Colonic mucosa (tissue), 4 donors: ENCODE measurements at regions not wholly inside any gene's neighbourhood (a gene's known extent, or its start where the extent isn't known, plus 50 kb on each side); places are given as distances from the start of the nearest gene placed in this dataset.

Source experiments
- DNase-seq: peaks from one replicate; pipeline ENCODE4 v3.0.0-alpha.2; 2020
- H3K27ac ChIP-seq: fragments of 200-600 bp; one replicate; pipeline ENCODE4 v1.8.0; 2021
- H3K27me3 ChIP-seq: fragments of 200-600 bp; one replicate; pipeline ENCODE4 v1.8.0; 2021
- H3K36me3 ChIP-seq: fragments of 200-600 bp; one replicate; pipeline ENCODE4 v1.8.0; 2021
- H3K4me1 ChIP-seq: fragments of 200-600 bp; one replicate; pipeline ENCODE4 v1.8.0; 2021; ENCODE audit warnings: mild to moderate bottlenecking
- H3K4me3 ChIP-seq: fragments of 200-600 bp; one replicate; pipeline ENCODE4 v1.8.0; 2021
- H3K9ac ChIP-seq, 2 donors: one replicate each; pipeline ENCODE4 v1.7.0; 2013; ENCODE audit warnings: control low read depth in 2 of 2, low read depth in 2 of 2, low read length in 2 of 2
- H3K9me3 ChIP-seq: fragments of 200-600 bp; one replicate; pipeline ENCODE4 v1.8.0; 2021
- CTCF ChIP-seq: fragments of 200-600 bp; IDR thresholded peaks from one replicate; pipeline ENCODE4 v1.8.0; 2022; ENCODE audit warnings: antibody characterized with exemption, mild to moderate bottlenecking
- intact Hi-C: fragments of 100-400 bp; cut with DNase I; formaldehyde crosslinking; loops from one replicate; pipeline ENCODE4 v1.14.1; 2022
- donor health status: healthy.
- donor health status: DM: no; HTN: no; CAD: no.
- donor health status: DM: no; HTN: no; CAD: no.

GRCh38 chr9:20082406-20082805 lies 293.6 kb upstream of the SLC24A2 start:
- DNase-seq = no peak
- Histone ChIP-seq H3K36me3 (no peaks in the 10 kb centered on the region), H3K9ac (no peak overlapping the region), H3K4me3 (no peak overlapping the region), H3K9me3 (no peaks in the 10 kb centered on the region), H3K4me1 (no peaks in the 10 kb centered on the region), H3K27me3 (no peaks in the 10 kb centered on the region), H3K27ac (no peak overlapping the region)
- intact Hi-C loops = no loop called here
- no peak for TF ChIP-seq CTCF

- Histone ChIP-seq H3K27me3 (no peaks in the 10 kb centered on the region), H3K9me3 (no peaks in the 10 kb centered on the region), H3K4me1 (no peaks in the 10 kb centered on the region), H3K9ac (no peak overlapping the region), H3K36me3 (no peaks in the 10 kb centered on the region), H3K4me3 (no peak overlapping the region), H3K27ac (no peak overlapping the region)
- intact Hi-C loops = no loop called here
- no peak for TF ChIP-seq CTCF
- no peak for DNase-seq
These were observed 289.4 kb upstream of the SLC24A2 start for GRCh38 chr9:20078246-20078645.

GRCh38 chr9:20074291-20074690 lies 285.5 kb upstream of the SLC24A2 start:
- TF ChIP-seq CTCF = no peak
- Histone ChIP-seq H3K27ac (no peak overlapping the region), H3K27me3 (no peaks in the 10 kb centered on the region), H3K9me3 (no peaks in the 10 kb centered on the region), H3K36me3 (no peaks in the 10 kb centered on the region), H3K4me1 (no peaks in the 10 kb centered on the region), H3K4me3 (no peak overlapping the region), H3K9ac (no peak overlapping the region)
- no peak for DNase-seq
- intact Hi-C loops = no loop called here

GRCh38 chr9:20070336-20070735 lies 281.5 kb upstream of the SLC24A2 start:
- intact Hi-C loops = no loop called here

GRCh38 chr9:20065796-20066700 lies 277.2 kb upstream of the SLC24A2 start:
- no peak overlapping the region for H3K4me3 ChIP-seq
- intact Hi-C loops = no loop called here
- DNase-seq = no peak
- no peaks in the 10 kb centered on the region for H3K4me1 ChIP-seq
- no peak overlapping the region for H3K9ac ChIP-seq
- no peaks in the 10 kb centered on the region for H3K36me3 ChIP-seq
- TF ChIP-seq CTCF = no peak
- H3K27me3 ChIP-seq = no peaks in the 10 kb centered on the region
- H3K27ac ChIP-seq = no peak overlapping the region
- H3K9me3 ChIP-seq = no peaks in the 10 kb centered on the region

More at GRCh38 chr9:20070336-20070735, 281.5 kb upstream of the SLC24A2 start:
- no peak overlapping the region for H3K27ac ChIP-seq
- no peak overlapping the region for H3K9ac ChIP-seq
- H3K4me3 ChIP-seq = no peak overlapping the region
- DNase-seq = no peak
- H3K4me1 ChIP-seq = no peaks in the 10 kb centered on the region
- TF ChIP-seq CTCF = no peak
- H3K9me3 ChIP-seq = no peaks in the 10 kb centered on the region
- H3K36me3 ChIP-seq = no peaks in the 10 kb centered on the region
- H3K27me3 ChIP-seq = no peaks in the 10 kb centered on the region
